Stimulated activated CD4-positive, alpha-beta T cell treated with anti-CD3 and anti-CD28 coated beads, Interleukin-4, amount 100 ng/mL, for 1 hour (primary cell): ENCODE measurements at regions not wholly inside any gene's neighbourhood (a gene's known extent, or its start where the extent isn't known, plus 50 kb on each side); places are given as distances from the start of the nearest gene placed in this dataset.

Source experiments
- DNase-seq: peaks from one replicate; pipeline ENCODE4 v3.0.0-alpha.2; 2020

- DNase-seq: no peak
These were observed 107.3 kb upstream of the CCDC196 start for GRCh38 chr14:66378712-66379505.

GRCh38 chr14:66380143-66380542 is 106.0 kb upstream of the CCDC196 start:
- no peak for DNase-seq

- no peak for DNase-seq
These were observed 104.4 kb upstream of the CCDC196 start for GRCh38 chr14:66381755-66382154.

GRCh38 chr14:66383257-66383656 is 102.9 kb upstream of the CCDC196 start:
- DNase-seq: no peak

- no peak for DNase-seq
These were observed 102.4 kb upstream of the CCDC196 start for GRCh38 chr14:66383771-66384170.

- DNase-seq: no peak
These were observed 97.7 kb upstream of the CCDC196 start for GRCh38 chr14:66388516-66388915.

- no peak for DNase-seq
These were observed 96.7 kb upstream of the CCDC196 start for GRCh38 chr14:66389481-66389880.

- DNase-seq: no peak
These were observed 90.9 kb upstream of the CCDC196 start for GRCh38 chr14:66395300-66395699.

- DNase-seq: no peak
These were observed 90.0 kb upstream of the CCDC196 start for GRCh38 chr14:66396164-66396563.

- no peak for DNase-seq
These were observed 87.7 kb upstream of the CCDC196 start for GRCh38 chr14:66398437-66398836.

- DNase-seq: no peak
These were observed 84.6 kb upstream of the CCDC196 start for GRCh38 chr14:66401449-66402095.

GRCh38 chr14:66403183-66403582 is 83.0 kb upstream of the CCDC196 start:
- no peak for DNase-seq

GRCh38 chr14:66404051-66404545 is 82.1 kb upstream of the CCDC196 start:
- DNase-seq: no peak

- DNase-seq: no peak
These were observed 81.0 kb upstream of the CCDC196 start for GRCh38 chr14:66405158-66405557.

GRCh38 chr14:66413901-66414300 is 72.3 kb upstream of the CCDC196 start:
- no peak for DNase-seq

GRCh38 chr14:66414511-66414910 is 71.7 kb upstream of the CCDC196 start:
- DNase-seq: no peak

- no peak for DNase-seq
These were observed 65.7 kb upstream of the CCDC196 start for GRCh38 chr14:66420251-66421006.

GRCh38 chr14:66421990-66422946 is 63.9 kb upstream of the CCDC196 start:
- DNase-seq: no peak

- DNase-seq: no peak
These were observed 60.8 kb upstream of the CCDC196 start for GRCh38 chr14:66425402-66425801.

GRCh38 chr14:66426451-66426850 is 59.7 kb upstream of the CCDC196 start:
- DNase-seq: no peak

- no peak for DNase-seq
These were observed 53.8 kb upstream of the CCDC196 start for GRCh38 chr14:66432334-66432733.

GRCh38 chr14:66434464-66434863 is 51.7 kb upstream of the CCDC196 start:
- DNase-seq: no peak
